ENCODE measurements at regions not wholly inside any gene's neighbourhood (a gene's known extent, or its start where the extent isn't known, plus 50 kb on each side); places are given as distances from the start of the nearest gene placed in this dataset.
"Not testable (repeated sequence)": the region's sequence is repeated elsewhere in the genome, so short reads cannot be mapped to it uniquely, and the experiment has no call there.

DNA sequence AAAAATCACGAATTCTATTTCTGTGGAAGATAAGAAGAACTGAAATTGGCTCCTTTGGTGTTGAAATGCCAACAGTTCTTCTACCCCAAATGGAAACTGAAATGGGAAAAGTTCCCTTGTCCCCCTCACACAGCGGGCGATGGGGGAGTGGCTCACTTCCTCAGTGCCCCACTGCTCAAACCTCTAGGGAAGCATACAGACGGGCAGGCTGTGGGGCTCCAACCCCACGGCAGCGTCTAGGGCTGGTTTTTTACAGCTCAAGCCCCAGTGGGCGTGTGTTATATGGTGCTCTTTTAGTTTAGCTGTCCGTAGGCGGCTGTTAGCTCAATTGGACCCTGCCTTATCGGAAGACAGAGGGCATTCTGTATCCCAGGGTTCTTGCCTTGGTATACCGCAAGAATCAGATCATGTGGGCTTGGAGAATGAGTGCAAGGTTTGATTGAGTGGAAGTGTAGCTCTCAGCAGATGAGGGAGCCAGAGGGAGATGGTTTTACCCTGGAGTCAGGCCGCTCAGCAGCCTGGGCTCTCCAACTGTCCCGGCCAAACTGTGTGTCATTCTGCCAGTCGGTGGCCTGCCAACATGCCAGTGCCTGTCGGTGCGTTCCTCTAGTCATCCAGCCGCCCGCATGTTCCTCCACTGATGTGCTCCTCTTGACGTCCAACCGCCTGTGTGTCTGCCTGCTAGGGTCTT is 166.3 kb upstream of the ZNF608 start:
- peak in 1 of 2 donors; percentile 44 for ATAC-seq

DNA sequence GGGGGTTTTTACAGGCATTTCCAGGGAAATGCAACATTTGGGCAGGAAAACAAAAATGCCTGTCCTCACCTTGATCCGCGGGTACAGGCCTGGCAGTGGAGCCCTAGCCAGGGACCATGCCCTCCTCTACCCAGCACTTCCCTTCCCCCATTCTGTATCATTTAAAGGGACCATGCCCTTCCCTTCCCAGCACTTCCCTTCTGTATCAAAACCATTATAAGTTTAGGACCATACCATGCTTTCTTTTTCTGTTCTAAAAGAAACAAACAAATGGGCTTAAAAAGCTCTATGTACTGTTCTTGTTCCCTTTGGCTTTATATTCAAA is 166.9 kb upstream of the ZNF608 start:
- DNase-seq (no peak), ATAC-seq (no peak)
- intact Hi-C loops (cut with DNase I): loop anchor here in 1 of 2 donors (10.0 kb wide), 1 partner anchor 92 kb away; no protein-coding TSS in a partner anchor

More for the DNA sequence above, 166.3 kb upstream of the ZNF608 start:
- intact Hi-C loops (cut with DNase I): loop anchor here in 1 of 2 donors (10.0 kb wide), 1 partner anchor 92 kb away; no protein-coding TSS in a partner anchor
- DNase-seq: no peak

DNA sequence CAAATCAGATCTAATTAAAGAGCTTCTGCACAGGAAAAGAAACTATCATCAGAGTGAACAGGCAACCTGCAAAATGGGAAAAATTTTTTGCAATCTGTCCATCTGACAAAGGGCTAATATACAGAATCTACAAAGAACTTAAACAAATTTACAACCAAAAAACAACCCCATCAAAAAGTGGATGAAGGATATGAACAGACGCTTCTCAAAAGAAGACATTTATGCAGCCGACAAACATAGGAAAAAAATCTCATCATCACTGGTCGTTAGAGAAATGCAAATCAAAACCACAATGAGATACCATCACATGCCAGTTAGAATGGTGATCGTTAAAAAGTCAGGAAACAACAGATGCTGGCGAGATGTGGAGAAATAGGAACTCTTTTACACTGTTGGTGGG is 169.9 kb upstream of the ZNF608 start:
- not testable (repeated sequence) for DNase-seq, ATAC-seq
- intact Hi-C loops (cut with DNase I): loop anchor here in 1 of 2 donors (10.0 kb wide), 1 partner anchor 88 kb away; no protein-coding TSS in a partner anchor

DNA sequence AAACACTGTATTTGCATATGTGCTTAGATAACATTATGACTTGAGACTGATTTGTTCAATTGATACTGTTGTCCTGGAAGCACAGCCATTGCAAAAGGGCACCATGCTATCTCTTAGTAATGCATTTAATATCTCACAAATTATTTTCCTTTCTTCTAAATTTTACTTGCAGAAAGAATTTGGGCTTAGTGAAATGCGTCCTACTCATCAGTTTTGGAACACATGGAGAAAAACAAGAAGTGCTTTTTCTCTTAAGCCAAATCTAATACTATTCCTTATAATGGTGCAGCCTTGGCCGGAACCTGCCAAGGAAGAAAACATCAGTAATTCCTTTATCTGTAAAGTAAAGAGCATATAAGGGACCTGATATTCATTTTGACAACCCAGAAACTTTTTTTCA is 172.2 kb upstream of the ZNF608 start:
- intact Hi-C loops (cut with DNase I): loop anchor here in 1 of 2 donors (10.0 kb wide), 1 partner anchor 86 kb away; no protein-coding TSS in a partner anchor
- DNase-seq: no peak
- ATAC-seq: no peak

DNA sequence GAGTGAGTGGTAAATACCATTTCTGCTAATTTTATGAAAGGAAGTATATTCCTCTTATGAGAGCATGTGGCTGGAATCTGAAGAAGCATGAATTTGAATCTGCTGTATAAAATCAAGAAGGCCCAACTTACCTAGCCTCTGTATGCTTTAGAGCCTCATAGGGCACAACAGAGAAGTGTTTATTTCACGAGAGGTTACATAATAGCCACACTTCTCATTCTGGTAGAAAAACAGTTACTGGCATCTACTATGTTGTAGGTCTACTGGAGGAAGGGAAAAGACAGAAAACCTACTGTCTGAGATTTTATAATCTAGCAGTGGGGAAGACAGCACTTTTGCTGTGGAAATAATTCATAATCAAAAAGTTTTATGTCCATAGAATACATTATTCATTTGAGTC is 172.6 kb upstream of the ZNF608 start:
- ATAC-seq: no peak
- DNase-seq: no peak
- intact Hi-C loops (cut with DNase I): loop anchor here in 1 of 2 donors (10.0 kb wide), 1 partner anchor 86 kb away; no protein-coding TSS in a partner anchor

DNA sequence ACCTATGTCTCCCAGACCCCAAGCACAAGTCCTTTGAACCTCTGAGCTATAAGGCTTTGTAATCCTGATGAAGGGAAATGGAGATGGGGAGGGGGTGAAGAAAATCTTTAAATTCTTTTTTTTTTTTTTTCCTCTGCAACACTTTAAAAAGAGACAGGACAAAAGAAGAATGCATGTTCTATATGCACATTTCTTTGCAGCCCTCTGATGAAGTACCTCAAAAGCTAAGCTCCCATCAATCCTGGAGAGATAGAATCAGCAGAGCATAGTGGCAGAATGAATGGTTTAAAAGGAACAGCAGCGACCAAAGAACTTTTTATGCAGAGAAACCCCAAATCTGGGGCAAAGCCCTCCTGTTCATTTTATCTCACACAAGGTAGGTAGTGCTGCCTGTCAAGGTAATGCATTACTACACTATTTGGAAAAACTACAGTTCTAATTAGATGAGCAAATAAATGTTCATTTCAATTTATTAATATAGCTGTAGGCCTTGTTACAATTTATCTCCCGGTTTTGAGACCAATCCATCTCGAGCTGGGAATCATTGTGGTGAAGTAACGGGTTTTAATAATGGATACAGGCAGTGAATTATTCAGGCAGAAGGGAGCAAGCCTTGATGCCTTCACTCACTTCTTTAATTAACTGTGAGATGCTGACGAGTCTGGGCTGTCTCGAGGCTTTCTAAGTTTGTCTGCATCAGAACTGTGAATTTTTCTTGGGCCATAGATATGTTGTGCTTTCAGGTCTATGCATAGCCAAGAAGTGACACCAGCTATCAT is 173.5 kb upstream of the ZNF608 start:
- intact Hi-C loops (cut with DNase I): loop anchor here in 1 of 2 donors (10.0 kb wide), 1 partner anchor 85 kb away; no protein-coding TSS in a partner anchor
- no peak for ATAC-seq
- DNase-seq: no peak

DNA sequence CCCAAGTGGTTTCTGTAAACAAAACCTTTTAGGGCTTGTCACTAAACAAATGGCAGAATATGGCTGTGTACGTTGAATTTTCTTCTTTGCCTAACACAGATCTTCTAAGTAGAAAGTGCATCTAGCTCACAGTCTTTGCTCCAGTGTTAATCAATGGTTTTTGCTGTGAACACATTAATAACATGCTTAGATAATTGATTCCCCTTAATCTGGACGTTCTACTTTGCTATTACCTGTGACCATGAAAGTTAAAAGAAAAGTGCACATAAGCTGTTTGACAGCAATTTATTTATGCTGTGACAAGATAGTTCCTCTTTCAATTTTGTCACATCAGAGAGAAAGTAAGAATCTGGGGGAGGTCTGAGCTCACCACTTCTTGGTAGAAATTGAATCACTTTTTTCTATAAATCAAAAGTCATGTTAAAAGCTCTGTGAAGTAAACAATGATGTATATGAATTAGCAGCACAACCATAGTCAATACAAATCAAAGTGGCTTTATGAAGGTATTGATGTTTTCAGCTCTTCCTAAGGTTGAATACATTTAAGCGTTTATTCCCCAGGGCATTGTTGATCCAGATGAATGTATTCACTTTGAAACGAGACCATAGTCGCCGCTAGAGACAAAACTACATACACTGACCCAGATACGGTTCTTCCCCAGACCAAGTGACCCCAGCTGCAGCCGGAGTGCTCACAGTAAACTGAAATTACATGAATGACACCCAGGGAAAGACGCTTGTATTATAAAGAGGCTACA is 174.6 kb upstream of the ZNF608 start:
- DNase-seq (no peak), ATAC-seq (no peak)
- intact Hi-C loops (cut with DNase I): no loop called here

DNA sequence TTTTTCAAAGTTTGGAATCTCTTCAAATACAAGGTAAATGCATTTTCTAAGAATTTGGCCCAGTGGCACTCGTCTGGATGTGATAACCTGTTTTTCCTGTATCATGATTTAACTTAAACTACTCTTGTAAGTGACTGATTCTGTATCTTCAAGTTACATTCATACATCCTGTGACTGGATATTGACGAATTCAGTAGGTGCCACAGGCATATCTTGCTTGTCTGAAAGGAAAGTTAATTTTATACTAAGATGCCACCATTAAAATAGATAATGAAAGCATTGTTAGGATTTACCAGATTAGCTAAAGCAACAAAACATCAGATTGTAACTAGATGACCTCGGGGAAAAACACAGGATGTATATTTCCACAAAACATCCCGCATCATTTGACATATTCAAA is 175.3 kb upstream of the ZNF608 start:
- intact Hi-C loops (cut with DNase I): no loop called here
- ATAC-seq (no peak), DNase-seq (no peak)

DNA sequence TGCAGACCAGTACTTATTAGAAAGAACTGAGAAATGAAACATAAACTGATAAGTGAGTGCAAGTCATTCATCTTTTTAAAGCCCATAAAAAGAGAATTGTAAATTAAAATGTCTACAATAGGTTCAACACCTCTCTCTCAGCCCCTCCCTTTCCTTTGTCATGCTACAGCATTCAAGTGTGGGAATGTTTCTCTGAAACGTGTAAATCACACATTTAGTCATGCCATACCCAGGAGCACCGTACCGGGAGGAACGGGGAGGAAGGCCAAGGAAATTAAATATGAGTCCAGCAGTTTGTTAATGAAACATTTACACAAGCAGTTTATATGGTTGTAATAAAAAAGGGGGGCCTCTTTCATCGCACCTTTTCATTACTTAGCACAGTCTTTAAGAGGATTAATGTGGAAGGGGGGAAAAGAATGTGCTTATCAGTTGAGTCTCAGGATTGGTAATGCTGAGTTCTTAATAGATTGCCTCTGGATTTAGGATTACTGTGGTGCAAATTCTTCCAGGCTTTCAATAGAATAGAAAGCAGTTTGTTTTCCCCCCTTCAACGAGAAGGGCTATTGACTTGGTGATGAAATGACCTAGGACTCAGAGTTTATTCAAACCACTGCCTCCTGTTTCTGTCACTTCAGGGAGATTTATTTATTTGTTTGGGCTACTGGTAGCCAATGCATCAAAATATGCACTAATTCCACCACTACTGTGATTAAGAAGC is 176.0 kb upstream of the ZNF608 start:
- intact Hi-C loops (cut with DNase I): no loop called here
- no peak for ATAC-seq
- no peak for DNase-seq

DNA sequence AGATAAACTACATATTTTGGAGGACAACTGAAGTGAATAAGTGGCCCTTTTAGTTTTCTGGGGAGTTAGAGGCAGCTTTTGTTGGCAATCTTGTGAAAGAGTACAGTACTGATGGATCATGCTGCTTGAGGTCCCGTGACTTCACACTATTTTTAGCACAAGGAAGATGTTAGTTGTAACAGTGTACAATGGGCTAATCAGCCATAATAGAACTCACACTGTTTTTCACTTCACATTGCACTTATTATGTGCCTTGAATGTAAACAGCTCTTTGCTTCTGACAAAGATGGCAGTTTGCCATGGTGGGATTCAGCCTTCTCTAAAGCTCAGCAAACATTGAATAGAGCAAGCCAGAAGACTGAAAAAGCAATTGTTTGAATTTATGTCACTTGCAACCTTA is 176.7 kb upstream of the ZNF608 start:
- DNase-seq (no peak), ATAC-seq (peak; percentile 45 to 68)
- intact Hi-C loops (cut with DNase I): no loop called here

DNA sequence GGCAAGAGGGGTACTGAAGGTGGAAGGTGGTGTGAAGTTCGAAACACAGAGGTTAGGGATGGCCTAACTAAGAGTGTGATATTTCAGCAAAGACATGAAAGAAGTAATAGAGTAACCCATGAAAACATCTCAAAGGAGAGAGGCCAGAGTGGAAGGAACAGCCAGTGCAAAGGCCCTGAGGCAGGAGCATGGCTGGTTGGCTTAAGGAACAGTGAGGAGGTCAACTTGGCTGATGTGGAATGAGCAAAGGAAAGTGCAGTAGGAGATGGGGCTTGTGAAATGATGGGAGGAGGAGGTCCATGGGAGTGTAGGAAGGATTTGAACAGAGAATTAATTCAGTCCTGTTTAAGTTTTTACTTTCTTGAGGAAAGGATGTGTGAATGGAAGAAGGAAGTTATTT is 178.3 kb upstream of the ZNF608 start:
- ATAC-seq (no peak), DNase-seq (no peak)
- intact Hi-C loops (cut with DNase I): no loop called here

DNA sequence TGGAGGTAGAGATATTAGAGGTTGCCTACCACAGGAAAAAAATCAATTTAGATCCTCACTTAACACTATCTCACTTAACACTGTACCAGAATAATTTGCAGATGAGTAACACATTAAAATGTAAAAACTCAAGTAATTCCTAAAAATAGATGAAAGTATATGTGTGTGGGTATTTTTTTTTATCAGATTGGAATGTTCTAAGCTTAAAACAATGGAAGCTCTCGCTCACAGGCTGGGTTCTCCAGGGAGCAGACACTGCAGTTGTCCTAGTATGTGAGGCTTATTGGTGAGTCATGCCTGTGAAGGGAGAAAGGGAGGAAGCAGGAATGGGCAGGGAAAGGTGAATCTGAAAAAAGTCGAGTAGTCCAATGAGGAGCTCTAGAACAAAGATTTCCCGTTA is 181.3 kb upstream of the ZNF608 start:
- no peak for DNase-seq
- intact Hi-C loops (cut with DNase I): no loop called here

DNA sequence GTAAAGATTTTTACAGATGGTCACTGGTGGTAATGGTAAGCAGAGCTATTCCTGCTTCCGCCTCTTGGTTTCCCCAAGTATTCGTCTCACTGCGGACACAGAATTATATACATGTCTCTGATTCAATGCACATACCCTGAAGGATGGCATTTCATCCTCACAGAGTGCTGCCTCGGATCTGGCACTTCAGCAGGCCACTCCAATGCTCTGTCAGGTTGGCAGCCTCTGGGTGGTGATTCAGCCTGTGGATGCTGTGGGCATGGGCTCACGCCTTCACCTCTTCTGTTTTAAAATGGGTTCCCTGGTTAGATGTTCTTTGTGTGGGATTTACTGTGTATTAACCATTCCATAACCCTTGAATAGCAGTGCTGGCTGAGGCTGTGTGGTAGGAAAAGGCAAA is 182.6 kb upstream of the ZNF608 start:
- intact Hi-C loops (cut with DNase I): no loop called here
- DNase-seq (no peak), ATAC-seq (no peak)

More for the DNA sequence above, 181.3 kb upstream of the ZNF608 start:
- no peak for ATAC-seq

DNA sequence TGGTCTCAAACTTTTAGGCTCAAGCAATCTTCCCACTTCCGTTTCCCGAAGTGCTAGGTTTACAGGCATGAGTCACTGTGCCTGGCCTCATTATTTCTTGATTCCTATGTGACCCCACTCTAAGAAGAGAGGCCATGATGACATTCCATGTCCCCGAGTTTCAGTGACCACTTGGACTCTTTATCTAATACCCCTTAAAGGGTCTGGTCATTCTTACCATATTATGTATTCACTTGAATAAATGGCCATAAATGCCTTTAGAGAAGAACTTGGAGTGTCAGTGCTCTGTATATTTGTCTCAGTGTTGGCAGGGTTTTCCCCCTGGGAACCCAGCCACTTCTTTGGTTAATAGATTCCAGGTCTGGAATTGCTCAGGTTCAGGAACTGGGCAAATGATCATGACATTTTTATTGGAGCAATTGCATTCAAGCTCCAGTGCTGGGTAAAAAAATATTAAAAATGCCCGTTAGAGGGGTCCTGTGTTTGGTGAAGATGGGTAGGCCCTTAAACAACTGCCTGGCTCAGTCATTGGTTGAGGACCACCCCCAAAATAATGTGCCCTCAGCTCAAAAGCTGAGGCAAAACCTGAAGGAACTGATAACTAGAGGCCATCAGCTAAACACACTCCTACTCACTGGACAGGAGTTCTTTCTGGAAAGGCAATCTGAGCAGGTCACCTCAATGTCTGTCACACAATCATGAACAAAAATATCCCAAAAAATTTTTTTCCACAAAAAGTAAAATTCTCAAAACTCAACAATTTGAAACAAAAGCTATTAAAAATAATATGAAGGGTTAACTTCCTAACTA is 186.6 kb upstream of the ZNF608 start:
- intact Hi-C loops (cut with DNase I): no loop called here
- ATAC-seq (peak in 1 of 2 donors; percentile 34), DNase-seq (no peak)

DNA sequence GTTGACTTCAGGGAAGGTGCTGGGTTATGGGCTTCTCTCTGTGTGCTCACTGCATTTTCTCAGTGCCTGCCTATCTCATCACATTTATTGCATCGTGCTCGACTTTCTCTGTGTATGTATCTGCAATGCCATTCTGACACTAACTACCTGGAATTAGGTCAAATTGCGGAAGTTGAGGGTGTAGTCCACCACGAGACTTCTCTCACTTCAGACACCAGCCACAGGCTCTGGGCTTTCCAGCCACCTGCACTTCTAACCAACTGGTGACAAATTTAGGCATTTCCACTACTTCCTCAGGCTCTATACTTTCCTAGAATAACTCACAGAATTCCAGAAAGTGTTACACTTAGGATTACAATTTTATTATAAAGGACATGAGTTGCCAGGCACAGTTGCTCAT is 188.6 kb upstream of the ZNF608 start:
- DNase-seq: no peak
- intact Hi-C loops (cut with DNase I): no loop called here
- no peak for ATAC-seq

DNA sequence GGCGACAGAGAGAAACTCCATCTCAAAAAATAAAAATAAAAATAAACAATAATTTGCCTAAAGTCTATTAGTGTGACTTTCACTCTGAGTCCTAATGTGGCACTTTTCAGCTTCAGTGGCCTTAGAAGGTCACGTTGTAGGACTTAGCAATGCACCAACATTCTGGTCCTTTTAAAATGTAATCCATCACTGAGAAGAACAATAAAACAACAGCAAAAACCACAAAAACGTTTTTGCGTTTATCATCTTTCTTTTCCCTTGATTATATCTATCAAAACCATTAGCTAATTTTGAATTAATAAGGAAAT is 190.1 kb upstream of the ZNF608 start:
- intact Hi-C loops (cut with DNase I): no loop called here
- ATAC-seq (no peak), DNase-seq (no peak)

DNA sequence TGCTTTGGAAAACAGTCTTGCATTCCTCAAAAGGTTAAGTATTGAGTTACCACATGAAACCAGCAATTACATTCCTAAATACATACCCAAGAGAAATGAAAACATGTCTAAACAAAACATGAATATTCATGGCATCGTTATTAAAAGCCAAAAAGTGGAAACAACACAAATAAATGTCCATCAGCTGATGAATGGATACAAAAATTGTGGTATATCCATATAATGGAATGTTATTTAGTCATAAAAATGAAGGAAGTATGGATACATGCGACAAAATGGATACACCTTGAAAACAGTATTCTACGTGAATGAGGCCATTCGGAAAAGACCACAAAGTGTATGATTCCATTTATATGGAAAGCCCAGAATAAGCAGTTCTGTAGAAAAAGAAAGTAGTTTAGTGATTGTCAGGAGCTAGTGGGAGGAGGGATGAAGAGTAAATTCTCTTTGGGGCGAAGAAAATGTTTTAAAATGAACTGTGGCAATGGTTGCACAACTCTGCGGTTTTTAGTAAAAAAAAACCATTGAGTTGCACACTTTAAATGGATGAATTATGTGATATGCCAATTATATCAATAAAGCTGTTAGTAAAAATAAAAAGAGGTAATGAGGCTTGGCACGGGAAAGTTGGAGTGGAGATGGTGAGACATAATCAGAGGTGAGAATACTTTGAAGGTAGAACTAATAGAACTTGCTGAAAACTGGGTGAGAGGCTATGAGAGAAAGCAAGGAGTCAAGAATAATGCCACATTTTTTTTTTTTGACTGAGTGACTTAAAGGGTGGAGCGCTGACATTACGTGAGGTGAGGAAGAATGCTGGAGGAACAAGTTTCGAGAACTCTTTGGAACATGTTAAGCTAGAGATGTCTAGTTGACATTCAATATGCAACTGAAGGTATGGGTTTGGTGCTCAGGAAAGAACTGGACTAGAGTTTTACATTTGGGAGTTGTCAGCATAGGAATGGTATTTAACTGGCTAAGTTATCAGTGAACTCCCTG is 194.9 kb upstream of the ZNF608 start:
- intact Hi-C loops (cut with DNase I): no loop called here
- DNase-seq (no peak), ATAC-seq (no peak)

Data from left cardiac atrium (tissue), 4 donors.